IMR-90 (cell line): ENCODE measurements at regions not wholly inside any gene's neighbourhood (a gene's known extent, or its start where the extent isn't known, plus 50 kb on each side); places are given as distances from the start of the nearest gene placed in this dataset.

Source experiments
- CEBPB ChIP-seq: IDR thresholded peaks from 2 replicates; pipeline ENCODE4 v1.6.1; 2012; ENCODE audit warnings: low read depth, low read length, improper control_type of control experiment
- MAFK ChIP-seq: IDR thresholded peaks from 2 replicates; pipeline ENCODE4 v1.6.1; 2012; ENCODE audit warnings: low read depth, low read length, improper control_type of control experiment
- MAZ ChIP-seq: IDR thresholded peaks from 2 replicates; pipeline ENCODE4 v1.6.1; 2012; ENCODE audit warnings: low read depth, mild to moderate bottlenecking, low read length, improper control_type of control experiment, moderate library complexity, borderline replicate concordance
- MXI1 ChIP-seq: IDR thresholded peaks from 2 replicates; pipeline ENCODE4 v1.6.1; 2012; ENCODE audit warnings: low read depth, mild to moderate bottlenecking, low read length, moderate library complexity, borderline replicate concordance
- NFE2L2 ChIP-seq: fragments of 150-350 bp; IDR thresholded peaks from 2 replicates; pipeline ENCODE4 v1.6.1; 2016; ENCODE audit warnings: low read depth, mild to moderate bottlenecking, low read length
- POLR2A ChIP-seq: IDR thresholded peaks from 2 replicates; pipeline ENCODE4 v1.6.1; 2012; ENCODE audit warnings: mild to moderate bottlenecking, low read depth, low read length
- RAD21 ChIP-seq: IDR thresholded peaks from 2 replicates; pipeline ENCODE4 v1.6.1; 2012; ENCODE audit warnings: low read length, improper control_type of control experiment
- RCOR1 ChIP-seq: IDR thresholded peaks from 2 replicates; pipeline ENCODE4 v1.6.1; 2012; ENCODE audit warnings: mild to moderate bottlenecking, low read length, improper control_type of control experiment; ENCODE audit not compliant: insufficient replicate concordance
- RFX5 ChIP-seq: IDR thresholded peaks from 2 replicates; pipeline ENCODE4 v1.8.0; 2012; ENCODE audit warnings: low read depth, mild to moderate bottlenecking, low read length, moderate library complexity
- TF ChIP-seq, protein P1 (sequence below): conservative IDR thresholded peaks from 2 replicates; pipeline ENCODE4 v1.5.1; 2012; ENCODE audit warnings: mild to moderate bottlenecking, low read depth, low read length, improper control_type of control experiment
- TF ChIP-seq, protein P2 (sequence below): fragments of 150-350 bp; IDR thresholded peaks from 2 replicates; pipeline ENCODE4 v1.6.1; 2017; ENCODE audit warnings: mild to moderate bottlenecking, antibody characterized with exemption, low read length, low read depth
- TF ChIP-seq, protein P3 (sequence below): fragments of 150-350 bp; IDR thresholded peaks from 2 replicates; pipeline ENCODE4 v1.6.1; 2016; ENCODE audit warnings: low read depth, mild to moderate bottlenecking, low read length, moderate library complexity, borderline replicate concordance

DNA sequence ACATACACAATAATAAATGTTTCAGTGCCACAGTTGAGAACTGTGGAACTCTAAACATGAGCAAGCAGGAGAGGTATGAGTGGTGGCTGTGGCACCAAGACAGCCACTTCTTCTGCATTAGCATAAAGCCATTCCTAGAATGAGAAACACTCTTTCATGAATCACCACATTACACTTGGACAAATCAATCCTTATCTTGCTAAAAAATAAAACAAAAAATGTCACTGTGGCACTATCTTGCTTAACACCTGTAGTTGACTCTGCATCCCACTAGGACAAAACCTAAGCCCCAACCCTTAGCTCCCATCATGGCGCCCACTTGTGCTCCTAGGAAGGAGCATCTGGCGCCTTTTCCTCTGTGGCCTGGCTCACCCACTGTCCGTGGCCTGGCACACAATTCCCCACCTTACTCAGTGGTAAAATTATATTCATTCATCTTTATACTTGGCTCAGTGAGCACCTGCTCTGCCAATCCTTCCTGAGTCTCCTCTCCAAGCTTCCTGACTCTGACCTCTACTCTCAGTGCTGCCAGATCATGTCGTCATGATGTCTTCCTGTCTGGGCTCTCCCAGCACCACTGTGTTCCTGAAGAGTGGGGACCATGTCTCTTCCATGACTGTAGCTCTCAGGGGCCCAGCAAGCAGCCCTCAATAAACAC lies 272.9 kb downstream of the LNPK start:
- TF ChIP-seq, protein P1, sequence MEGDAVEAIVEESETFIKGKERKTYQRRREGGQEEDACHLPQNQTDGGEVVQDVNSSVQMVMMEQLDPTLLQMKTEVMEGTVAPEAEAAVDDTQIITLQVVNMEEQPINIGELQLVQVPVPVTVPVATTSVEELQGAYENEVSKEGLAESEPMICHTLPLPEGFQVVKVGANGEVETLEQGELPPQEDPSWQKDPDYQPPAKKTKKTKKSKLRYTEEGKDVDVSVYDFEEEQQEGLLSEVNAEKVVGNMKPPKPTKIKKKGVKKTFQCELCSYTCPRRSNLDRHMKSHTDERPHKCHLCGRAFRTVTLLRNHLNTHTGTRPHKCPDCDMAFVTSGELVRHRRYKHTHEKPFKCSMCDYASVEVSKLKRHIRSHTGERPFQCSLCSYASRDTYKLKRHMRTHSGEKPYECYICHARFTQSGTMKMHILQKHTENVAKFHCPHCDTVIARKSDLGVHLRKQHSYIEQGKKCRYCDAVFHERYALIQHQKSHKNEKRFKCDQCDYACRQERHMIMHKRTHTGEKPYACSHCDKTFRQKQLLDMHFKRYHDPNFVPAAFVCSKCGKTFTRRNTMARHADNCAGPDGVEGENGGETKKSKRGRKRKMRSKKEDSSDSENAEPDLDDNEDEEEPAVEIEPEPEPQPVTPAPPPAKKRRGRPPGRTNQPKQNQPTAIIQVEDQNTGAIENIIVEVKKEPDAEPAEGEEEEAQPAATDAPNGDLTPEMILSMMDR: no peak
- TF ChIP-seq RFX5 (no peak), POLR2A (no peak), CEBPB (no peak), NFE2L2 (no peak), RAD21 (no peak), MAFK (no peak), MAZ (no peak), RCOR1 (no peak), MXI1 (no peak)
- TF ChIP-seq, protein P2, sequence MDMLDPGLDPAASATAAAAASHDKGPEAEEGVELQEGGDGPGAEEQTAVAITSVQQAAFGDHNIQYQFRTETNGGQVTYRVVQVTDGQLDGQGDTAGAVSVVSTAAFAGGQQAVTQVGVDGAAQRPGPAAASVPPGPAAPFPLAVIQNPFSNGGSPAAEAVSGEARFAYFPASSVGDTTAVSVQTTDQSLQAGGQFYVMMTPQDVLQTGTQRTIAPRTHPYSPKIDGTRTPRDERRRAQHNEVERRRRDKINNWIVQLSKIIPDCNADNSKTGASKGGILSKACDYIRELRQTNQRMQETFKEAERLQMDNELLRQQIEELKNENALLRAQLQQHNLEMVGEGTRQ: no peak
- TF ChIP-seq, protein P3, sequence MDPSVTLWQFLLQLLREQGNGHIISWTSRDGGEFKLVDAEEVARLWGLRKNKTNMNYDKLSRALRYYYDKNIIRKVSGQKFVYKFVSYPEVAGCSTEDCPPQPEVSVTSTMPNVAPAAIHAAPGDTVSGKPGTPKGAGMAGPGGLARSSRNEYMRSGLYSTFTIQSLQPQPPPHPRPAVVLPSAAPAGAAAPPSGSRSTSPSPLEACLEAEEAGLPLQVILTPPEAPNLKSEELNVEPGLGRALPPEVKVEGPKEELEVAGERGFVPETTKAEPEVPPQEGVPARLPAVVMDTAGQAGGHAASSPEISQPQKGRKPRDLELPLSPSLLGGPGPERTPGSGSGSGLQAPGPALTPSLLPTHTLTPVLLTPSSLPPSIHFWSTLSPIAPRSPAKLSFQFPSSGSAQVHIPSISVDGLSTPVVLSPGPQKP: no peak
